Breast epithelium (tissue), 3 donors: ENCODE measurements at regions not wholly inside any gene's neighbourhood (a gene's known extent, or its start where the extent isn't known, plus 50 kb on each side); places are given as distances from the start of the nearest gene placed in this dataset.

Experiments used
- POLR2A ChIP-seq: fragments of 450-650 bp; IDR thresholded peaks from one replicate; pipeline ENCODE4 v1.6.1; 2016; ENCODE audit warnings: antibody characterized with exemption, mild to moderate bottlenecking, moderate library complexity
- TF ChIP-seq, protein P1 (sequence below), 3 donors: fragments of 450-650 bp; IDR thresholded peaks; one replicate each; pipeline ENCODE4 v1.5.1; 2016 to 2017; ENCODE audit warnings: antibody characterized with exemption in 3 of 3, mild to moderate bottlenecking in 3 of 3, moderate library complexity in 3 of 3

- TF ChIP-seq, protein P1, sequence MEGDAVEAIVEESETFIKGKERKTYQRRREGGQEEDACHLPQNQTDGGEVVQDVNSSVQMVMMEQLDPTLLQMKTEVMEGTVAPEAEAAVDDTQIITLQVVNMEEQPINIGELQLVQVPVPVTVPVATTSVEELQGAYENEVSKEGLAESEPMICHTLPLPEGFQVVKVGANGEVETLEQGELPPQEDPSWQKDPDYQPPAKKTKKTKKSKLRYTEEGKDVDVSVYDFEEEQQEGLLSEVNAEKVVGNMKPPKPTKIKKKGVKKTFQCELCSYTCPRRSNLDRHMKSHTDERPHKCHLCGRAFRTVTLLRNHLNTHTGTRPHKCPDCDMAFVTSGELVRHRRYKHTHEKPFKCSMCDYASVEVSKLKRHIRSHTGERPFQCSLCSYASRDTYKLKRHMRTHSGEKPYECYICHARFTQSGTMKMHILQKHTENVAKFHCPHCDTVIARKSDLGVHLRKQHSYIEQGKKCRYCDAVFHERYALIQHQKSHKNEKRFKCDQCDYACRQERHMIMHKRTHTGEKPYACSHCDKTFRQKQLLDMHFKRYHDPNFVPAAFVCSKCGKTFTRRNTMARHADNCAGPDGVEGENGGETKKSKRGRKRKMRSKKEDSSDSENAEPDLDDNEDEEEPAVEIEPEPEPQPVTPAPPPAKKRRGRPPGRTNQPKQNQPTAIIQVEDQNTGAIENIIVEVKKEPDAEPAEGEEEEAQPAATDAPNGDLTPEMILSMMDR (IDR thresholded peaks at IDR 0.05): no peak
- TF ChIP-seq POLR2A: no peak
Observed at GRCh38 chr2:111653103-111653624, 230.8 kb downstream of the ANAPC1 start.
